Psoas muscle (tissue), 7 donors: ENCODE measurements at regions not wholly inside any gene's neighbourhood (a gene's known extent, or its start where the extent isn't known, plus 50 kb on each side); places are given as distances from the start of the nearest gene placed in this dataset.

Source experiments
- ATAC-seq, 4 donors: fragments of 200-7000 bp; cut with Tn5 transposase; one replicate each; pipeline ENCODE4 v1.9.1; 2020; ENCODE audit warnings: moderate library complexity in 3 of 4, mild to moderate bottlenecking in 2 of 4
- DNase-seq, 2 donors: peaks; one replicate each; pipeline ENCODE4 v3.0.0-alpha.2; 2020
- H3K27ac ChIP-seq: fragments of 200-600 bp; one replicate; pipeline ENCODE4 v1.8.0; 2022
- H3K27me3 ChIP-seq, 3 donors: fragments of 200-600 bp in 1 of 3; one replicate each; pipeline versions ENCODE4 v1.6.1 to v1.8.0; 2013 to 2022; ENCODE audit warnings: low read length in 2 of 3, mild to moderate bottlenecking in 2 of 3, moderate library complexity in 1 of 3; ENCODE audit not compliant: insufficient read depth in 3 of 3
- H3K36me3 ChIP-seq, 2 donors: fragments of 200-600 bp in 1 of 2; one replicate each; pipeline versions ENCODE4 v1.6.1 to v1.8.0; 2013 to 2022; ENCODE audit warnings: low read depth in 1 of 2, mild to moderate bottlenecking in 1 of 2, moderate library complexity in 1 of 2; ENCODE audit not compliant: insufficient read depth in 1 of 2
- H3K4me1 ChIP-seq: fragments of 200-600 bp; one replicate; pipeline ENCODE4 v1.8.0; 2022
- H3K4me3 ChIP-seq: fragments of 200-600 bp; one replicate; pipeline ENCODE4 v1.8.0; 2022; ENCODE audit warnings: mild to moderate bottlenecking
- H3K9me3 ChIP-seq: fragments of 200-600 bp; one replicate; pipeline ENCODE4 v1.8.0; 2022
- WGBS, 3 donors: extraction: QIAGEN DNeasy Blood & Tissue Kit; methylation state at CpG; one replicate each; pipeline versions ENCODE4 v1.1.6 to v1.1.7; 2013; 5-methylcytosine and 5-hydroxymethylcytosine counted together
- intact Hi-C, 2 donors: fragments of 100-400 bp; cut with DNase I; formaldehyde crosslinking; loops; one replicate each; pipeline versions ENCODE4 v1.11.0 to v1.14.2; 2022
- TF ChIP-seq, protein P1 (sequence below): fragments of 200-600 bp; IDR thresholded peaks from one replicate; pipeline ENCODE4 v1.8.0; 2022; ENCODE audit warnings: antibody characterized with exemption
- donor health status: healthy with polysubstance abuse.
- donor health status: DM: no; HTN: no; CAD: no; lungs with moderate emphysema.
- donor health status: Bipolar disorder and iron deficiency.
- donor health status: healthy.
- donor health status: DM: yes; HTN: yes; CAD: no.
- donor health status: DM: no; HTN: no; CAD: no.
- donor health status: DM: yes; HTN: yes; CAD: no.

DNA sequence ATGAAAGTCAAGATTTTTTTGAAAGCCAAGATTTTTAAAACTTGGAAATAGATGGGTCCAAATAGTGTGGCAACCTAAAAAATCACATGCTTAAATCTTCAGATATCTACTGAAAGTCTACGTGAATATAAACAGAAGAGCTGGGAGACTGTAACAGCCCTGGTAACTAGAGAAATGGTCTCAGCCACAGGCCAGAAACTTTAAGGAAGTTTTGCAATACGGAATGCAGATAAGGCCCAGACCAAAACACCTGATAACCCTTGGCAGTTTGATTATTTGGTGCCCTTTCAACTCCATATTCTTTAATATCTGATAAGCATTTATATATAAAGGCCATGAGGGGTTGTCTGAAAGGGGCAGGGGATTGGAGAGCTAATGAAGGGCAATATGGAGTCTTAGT, 537.3 kb upstream of the TGFBR2 start:
- H3K27me3 ChIP-seq: no peaks in the 10 kb centered on the region
- no peaks in the 10 kb centered on the region for H3K36me3 ChIP-seq
- peaks cover 3% of the 10 kb centered on the region for H3K4me1 ChIP-seq
- H3K4me3 ChIP-seq: no peak overlapping the region
- no peaks in the 10 kb centered on the region for H3K9me3 ChIP-seq
- intact Hi-C loops: no loop called here
- 87 to 96% (median 88%) methylated on average over 2 of the region's 2 CpGs for WGBS, 3 donors
- no peak overlapping the region for H3K27ac ChIP-seq
- no peak for ATAC-seq
- no peak for DNase-seq
- TF ChIP-seq, protein P1, sequence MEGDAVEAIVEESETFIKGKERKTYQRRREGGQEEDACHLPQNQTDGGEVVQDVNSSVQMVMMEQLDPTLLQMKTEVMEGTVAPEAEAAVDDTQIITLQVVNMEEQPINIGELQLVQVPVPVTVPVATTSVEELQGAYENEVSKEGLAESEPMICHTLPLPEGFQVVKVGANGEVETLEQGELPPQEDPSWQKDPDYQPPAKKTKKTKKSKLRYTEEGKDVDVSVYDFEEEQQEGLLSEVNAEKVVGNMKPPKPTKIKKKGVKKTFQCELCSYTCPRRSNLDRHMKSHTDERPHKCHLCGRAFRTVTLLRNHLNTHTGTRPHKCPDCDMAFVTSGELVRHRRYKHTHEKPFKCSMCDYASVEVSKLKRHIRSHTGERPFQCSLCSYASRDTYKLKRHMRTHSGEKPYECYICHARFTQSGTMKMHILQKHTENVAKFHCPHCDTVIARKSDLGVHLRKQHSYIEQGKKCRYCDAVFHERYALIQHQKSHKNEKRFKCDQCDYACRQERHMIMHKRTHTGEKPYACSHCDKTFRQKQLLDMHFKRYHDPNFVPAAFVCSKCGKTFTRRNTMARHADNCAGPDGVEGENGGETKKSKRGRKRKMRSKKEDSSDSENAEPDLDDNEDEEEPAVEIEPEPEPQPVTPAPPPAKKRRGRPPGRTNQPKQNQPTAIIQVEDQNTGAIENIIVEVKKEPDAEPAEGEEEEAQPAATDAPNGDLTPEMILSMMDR: no peak

DNA sequence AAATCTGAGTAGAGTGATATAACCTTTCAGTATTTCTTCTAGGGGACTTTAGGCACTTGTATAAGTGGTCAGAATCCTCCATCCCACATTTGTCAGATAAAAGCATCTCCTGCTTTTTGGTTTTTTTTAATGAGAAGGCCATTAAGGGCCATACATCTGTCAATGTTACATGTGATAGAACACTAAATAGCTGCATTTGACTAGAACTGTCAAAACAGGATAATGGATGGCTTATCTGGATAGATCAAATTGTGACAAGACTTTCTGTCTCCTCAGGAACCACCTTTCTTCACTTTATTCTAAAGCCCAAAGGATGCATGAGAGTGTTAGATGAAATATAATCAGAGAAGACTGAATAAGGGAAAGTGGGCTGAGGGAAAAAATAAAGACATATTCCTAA, 533.4 kb upstream of the TGFBR2 start:
- intact Hi-C loops: no loop called here
- TF ChIP-seq, protein P1: no peak
- H3K36me3 ChIP-seq: no peaks in the 10 kb centered on the region
- no peak overlapping the region for H3K27ac ChIP-seq
- H3K4me3 ChIP-seq: no peak overlapping the region
- no peaks in the 10 kb centered on the region for H3K27me3 ChIP-seq
- ATAC-seq (no peak), DNase-seq (no peak)
- H3K4me1 ChIP-seq: peaks cover 3% of the 10 kb centered on the region
- H3K9me3 ChIP-seq: no peaks in the 10 kb centered on the region

DNA sequence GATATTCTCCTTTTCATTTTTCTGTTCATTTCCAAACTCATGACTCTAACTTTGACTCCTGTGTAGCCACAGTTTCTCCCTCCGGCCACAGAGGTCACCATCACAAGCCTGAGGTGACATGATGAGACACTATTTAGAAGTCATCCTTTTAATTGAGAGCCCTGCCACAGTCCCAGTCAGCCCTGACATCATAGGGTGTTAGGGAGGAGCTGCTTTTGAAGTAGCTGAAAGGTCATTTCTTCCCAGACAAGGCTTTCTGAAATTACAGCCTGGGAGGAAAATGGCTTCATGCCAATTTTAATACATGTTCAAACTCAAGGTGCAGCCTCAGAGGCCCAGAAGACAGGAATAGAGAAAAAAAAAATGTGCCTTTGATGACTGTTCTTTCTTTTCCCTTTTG, 532.8 kb upstream of the TGFBR2 start:
- 36 to 68% (median 54%) methylated on average over 1 of the region's 1 CpG for WGBS, 3 donors
- intact Hi-C loops: no loop called here
- Histone ChIP-seq H3K4me3 (no peak overlapping the region), H3K27me3 (no peaks in the 10 kb centered on the region), H3K27ac (no peak overlapping the region), H3K9me3 (no peaks in the 10 kb centered on the region), H3K36me3 (no peaks in the 10 kb centered on the region), H3K4me1 (peaks cover 7% of the 10 kb centered on the region)
- DNase-seq (no peak), ATAC-seq (peak in 3 of 4 donors; percentile 62 to 78 (median 66))
- TF ChIP-seq, protein P1: no peak

DNA sequence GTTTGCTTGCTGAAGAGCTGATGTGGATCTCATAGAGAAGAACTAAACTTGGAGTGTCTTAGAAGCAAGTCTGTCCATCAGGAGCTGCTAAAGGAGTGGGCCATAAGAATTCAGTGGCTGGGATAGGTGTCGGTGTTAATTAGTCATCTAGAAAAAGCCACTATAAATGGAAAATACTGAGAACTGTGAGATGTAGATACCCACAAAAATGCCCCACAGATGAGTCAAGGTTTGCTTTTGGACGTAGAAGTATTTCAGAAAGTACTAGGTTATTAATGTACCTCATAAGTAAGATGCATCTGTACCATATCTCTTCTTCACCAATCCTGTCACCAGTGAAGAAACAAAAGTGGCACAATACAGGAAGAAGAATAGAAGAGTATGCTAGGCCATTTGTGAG, 530.9 kb upstream of the TGFBR2 start:
- H3K4me3 ChIP-seq: no peak overlapping the region
- TF ChIP-seq, protein P1: no peak
- intact Hi-C loops: no loop called here
- H3K4me1 ChIP-seq: peaks cover 11% of the 10 kb centered on the region
- no peaks in the 10 kb centered on the region for H3K36me3 ChIP-seq
- H3K27ac ChIP-seq: no peak overlapping the region
- DNase-seq: no peak
- H3K9me3 ChIP-seq: no peaks in the 10 kb centered on the region
- no peaks in the 10 kb centered on the region for H3K27me3 ChIP-seq
- WGBS, 3 donors: 84 to 99% (median 97%) methylated on average over 2 of the region's 2 CpGs
- ATAC-seq: no peak

DNA sequence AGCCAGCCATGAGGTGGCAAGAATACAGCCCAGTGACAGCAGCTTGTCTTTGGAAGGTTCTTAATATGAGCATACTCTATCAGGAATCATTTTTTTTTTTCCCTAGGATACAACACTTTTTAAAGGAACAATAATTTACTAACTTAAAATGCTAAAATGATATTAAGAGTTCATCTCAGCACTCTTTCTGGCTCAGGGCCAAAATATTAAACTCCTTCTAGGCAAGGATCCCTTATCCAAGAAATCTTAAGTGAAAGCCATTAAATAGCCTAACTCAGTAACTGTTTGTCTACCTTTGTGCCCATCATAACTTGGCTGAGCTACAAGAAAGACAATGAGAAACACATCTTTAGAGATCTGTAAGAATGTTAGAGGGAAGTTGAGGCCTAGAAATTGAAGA, 529.5 kb upstream of the TGFBR2 start:
- ATAC-seq: no peak
- DNase-seq: no peak

More for the DNA sequence above, 529.5 kb upstream of the TGFBR2 start:
- H3K9me3 ChIP-seq: no peaks in the 10 kb centered on the region
- H3K27ac ChIP-seq: no peak overlapping the region
- no peaks in the 10 kb centered on the region for H3K36me3 ChIP-seq
- H3K4me3 ChIP-seq: no peak overlapping the region
- peaks cover 11% of the 10 kb centered on the region for H3K4me1 ChIP-seq
- TF ChIP-seq, protein P1: no peak
- intact Hi-C loops: no loop called here
- H3K27me3 ChIP-seq: no peaks in the 10 kb centered on the region
